ENCODE measurements at regions not wholly inside any gene's neighbourhood (a gene's known extent, or its start where the extent isn't known, plus 50 kb on each side); places are given as distances from the start of the nearest gene placed in this dataset.

GRCh38 chr12:75713434-75713833, 202.0 kb upstream of the KRR1 start:
- TF ChIP-seq CTCF (conservative IDR thresholded peaks at IDR 0.05 in 1 of 2, IDR thresholded peaks at IDR 0.05 in 1 of 2; ENCODE audit: low read depth in 1 of 2, low read length in 2 of 2) (no peak), EZH2 (IDR thresholded peaks at IDR 0.05; ENCODE audit: low read length, missing control alignments) (no peak)
